Stimulated activated CD8-positive, alpha-beta memory T cell treated with anti-CD3 and anti-CD28 coated beads, Interleukin-12 subunit alpha, Interleukin-12 subunit beta, amount 100 ng/mL, for 24 hours (primary cell): ENCODE measurements at regions not wholly inside any gene's neighbourhood (a gene's known extent, or its start where the extent isn't known, plus 50 kb on each side); places are given as distances from the start of the nearest gene placed in this dataset.

Source experiments
- DNase-seq: peaks from one replicate; pipeline ENCODE4 v3.0.0-alpha.2; 2020; ENCODE audit errors: extremely low read depth

DNA sequence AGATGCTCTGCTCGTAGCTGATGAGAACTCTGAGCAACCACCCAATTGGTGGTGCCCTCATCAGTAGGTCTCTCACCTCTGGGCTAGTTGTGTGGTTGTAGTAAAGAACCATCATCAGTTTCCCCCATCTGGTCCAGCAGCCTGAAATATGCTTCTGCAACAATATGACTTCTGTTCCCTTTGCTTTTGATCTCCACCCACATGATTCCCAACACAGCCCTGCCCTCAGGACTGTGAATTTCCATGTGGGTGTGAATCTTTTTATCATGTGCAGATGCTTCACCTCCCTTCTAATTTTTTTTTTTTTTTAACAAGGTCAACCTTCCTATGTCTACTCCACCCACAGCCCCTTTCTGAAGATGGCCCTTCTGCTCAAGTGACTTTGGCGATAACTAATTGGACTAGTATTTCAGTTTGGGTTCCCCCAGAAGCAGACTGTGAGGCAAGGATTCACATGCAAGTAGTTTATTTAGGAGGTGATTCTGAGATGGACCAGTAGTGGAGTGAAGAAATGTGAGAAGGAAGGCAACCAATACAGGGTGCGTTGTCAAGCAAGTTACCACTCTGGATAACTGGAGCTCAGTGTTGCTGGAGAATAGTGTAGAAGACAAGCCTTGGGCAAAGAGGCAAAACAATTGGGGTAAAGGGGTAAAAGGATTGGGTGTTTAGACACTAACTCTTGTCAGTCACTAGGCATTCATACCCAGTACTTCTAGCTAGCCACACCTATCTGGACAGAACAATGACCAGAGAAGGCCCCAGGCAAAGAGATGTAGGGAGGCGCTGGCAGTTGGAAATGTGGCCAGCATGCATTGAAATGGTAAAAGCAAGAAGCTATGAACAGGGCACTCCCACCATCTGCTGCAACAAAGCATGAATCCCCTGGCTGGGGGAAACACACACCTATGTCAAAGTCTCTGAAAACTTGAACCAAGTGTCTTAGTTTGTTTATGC, 466.2 kb downstream of the BCOR start:
- DNase-seq, result no peak

- DNase-seq, result no peak
These were observed 464.5 kb downstream of the BCOR start for GRCh38 chrX:39633293-39633692.

- DNase-seq, result no peak
These were observed 461.3 kb downstream of the BCOR start for GRCh38 chrX:39636481-39636880.

GRCh38 chrX:39638526-39638925, 459.2 kb downstream of the BCOR start:
- DNase-seq, result no peak

GRCh38 chrX:39639871-39640270, 457.9 kb downstream of the BCOR start:
- DNase-seq, result no peak

DNA sequence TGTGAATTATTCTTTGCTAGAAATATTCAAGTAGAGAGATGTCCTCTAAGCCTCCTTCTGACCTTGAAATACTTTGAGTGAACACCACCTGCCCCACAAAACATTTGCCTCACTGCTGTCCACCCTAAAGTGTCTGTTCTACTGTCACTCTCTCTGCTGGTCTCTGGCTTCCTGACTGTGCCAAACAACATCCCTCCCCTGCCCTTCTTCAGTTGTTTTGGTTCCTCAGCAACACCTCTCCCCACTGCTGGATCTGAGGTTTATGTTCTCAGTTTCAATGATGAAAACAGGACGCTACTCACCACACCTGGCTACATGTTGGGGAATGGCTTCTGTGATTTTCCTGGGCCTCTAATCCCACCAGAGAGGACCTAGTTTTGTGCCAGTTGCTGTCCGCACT, 456.9 kb downstream of the BCOR start:
- DNase-seq, result no peak

- DNase-seq, result no peak
These were observed 455.7 kb downstream of the BCOR start for GRCh38 chrX:39642071-39642470.

- no peak for DNase-seq
These were observed 454.2 kb downstream of the BCOR start for GRCh38 chrX:39643550-39643949.

DNA sequence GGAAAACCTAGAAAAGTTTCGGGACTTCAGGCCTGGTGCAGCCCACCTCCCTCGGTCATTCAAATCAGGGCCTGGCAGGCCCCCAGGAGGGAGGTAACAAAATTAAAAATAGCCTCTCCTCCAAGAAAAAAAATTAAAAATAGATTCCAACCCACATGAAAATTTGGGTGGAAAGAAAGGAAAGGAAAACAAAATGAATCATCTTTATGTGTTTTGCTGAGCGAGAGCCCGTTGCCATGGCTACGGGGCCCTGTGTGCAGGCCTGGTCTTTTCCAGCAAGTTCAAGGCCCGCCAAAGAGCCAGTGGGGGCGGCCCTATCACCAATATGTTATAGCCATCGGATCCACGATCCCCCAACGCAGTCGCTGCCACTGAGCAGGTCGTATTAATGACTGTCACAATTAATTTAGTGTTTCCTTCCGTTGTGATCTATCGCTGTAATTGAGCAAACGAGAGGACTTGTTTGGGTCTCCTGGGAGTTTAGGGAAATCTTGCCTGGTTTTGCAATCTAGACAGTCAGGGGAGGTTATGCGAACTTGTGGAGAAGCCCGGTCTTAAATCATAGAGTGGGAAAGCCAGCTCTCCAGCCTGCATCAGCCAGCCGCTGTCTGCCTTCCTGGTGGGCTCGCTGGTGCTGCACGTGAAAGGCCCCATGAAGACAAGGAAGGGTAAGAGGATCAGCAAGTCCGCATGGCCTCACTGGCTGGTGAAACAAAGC, 452.4 kb downstream of the BCOR start:
- DNase-seq, result no peak

DNA sequence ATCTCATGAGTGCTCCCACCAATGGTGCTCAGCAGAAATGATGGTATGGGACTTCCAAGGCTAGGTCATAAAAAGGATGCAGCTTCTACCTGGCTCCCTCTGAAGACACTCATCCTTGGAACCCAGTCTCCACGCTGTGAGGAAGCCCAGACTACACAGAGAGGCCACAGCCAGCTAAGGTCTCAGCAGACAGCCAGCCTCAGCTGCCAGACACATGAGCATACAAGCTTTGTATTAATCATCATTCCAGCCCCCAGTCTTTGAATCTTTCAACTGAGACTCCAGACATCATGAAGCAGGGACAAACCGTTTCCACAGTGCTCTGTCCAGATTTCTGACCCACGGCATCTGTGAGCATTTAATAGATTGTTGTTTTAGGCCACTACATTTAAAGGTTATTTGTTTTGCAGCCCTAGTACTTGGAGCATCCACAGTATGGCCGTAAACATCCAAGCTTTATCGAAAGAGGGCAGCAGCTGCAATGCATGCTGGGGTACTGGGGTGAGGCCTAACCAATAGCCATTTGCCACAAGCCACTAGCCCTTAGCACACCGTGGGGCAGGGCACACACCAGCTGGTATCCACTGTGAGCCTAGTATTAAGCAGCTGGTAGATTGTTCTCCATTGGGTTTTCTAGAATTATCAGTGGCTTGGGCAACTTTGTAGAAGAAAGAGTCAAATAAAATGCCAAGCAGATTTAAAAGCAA, 449.1 kb downstream of the BCOR start:
- no peak for DNase-seq

GRCh38 chrX:39650768-39651347, 446.9 kb downstream of the BCOR start:
- DNase-seq, result no peak

- no peak for DNase-seq
These were observed 445.4 kb downstream of the BCOR start for GRCh38 chrX:39652336-39652735.

DNA sequence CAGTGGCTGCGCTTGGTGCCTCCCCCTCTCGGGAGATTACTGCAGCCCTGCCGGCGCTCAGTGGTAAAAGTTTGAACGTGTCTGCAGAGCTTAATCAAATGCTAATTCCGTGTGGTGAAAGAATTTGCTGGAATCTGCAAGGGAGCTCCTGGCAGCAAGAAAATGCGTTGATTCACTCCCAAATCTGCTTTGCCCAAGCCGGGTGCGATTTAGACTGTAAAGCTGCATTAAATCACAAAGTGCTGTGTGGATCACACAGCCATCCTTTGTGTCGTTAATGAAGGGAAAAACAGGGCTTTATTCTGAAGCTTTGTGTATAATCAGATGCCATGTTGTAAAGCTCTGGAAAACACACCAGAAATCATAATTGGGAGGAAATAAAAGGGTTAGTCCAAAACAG, 444.1 kb downstream of the BCOR start:
- DNase-seq, result no peak

DNA sequence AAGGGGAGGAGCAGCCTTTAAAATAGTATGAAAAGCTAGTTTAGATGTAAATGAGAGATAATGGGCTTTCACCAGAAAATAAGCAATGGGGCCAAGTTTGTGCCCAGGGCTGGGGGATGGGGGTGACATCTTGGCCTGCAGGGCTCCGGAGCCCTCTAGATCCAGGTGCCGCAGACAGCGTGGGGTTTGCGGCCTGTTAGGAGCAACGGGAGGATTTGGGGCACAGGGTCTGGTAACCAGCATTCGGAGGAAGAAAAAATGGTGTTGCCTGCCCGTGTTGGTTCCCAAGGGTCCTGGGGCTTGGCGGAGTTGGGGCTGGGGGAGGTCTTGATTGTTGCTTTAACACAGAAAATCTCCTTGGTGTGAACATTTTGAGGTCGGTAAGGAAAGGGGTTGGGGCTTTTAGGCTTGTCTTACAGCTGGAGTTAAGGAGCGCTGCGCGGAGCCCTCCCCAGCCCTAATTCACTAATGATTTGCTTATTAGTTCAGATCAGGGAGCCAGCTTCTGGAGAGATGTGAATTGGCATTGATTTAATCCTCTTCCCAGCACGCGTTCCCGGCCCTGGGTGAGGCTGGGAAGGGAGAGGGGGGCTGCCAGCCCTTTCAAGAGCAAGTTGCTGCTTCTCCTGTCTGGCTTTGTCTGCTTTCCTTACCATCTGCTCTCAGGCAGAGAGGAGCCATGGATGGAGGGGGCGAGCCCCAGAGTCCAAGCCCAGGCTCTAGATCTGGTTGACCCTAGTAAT, 443.4 kb downstream of the BCOR start:
- no peak for DNase-seq

DNA sequence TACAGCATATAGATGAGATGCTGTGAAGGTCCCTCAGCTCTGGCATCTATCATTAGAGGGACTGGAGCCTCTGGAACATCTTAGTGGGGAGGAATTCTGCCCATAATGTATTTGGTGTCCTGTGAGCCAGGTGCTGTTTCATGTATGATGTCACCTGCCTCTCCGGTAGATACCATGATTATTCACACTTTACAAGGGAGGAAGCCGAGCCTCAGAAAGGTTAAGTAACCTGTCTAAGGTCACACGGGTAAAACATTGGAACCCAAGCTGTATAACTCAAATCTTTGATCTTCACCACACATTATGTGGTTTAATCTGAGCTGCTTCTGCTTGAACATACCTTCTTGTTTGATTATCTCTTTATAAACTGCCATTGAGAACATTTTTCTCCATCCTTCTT, 442.8 kb downstream of the BCOR start:
- no peak for DNase-seq

- DNase-seq, result no peak
These were observed 436.4 kb downstream of the BCOR start for GRCh38 chrX:39661116-39661907.

DNA sequence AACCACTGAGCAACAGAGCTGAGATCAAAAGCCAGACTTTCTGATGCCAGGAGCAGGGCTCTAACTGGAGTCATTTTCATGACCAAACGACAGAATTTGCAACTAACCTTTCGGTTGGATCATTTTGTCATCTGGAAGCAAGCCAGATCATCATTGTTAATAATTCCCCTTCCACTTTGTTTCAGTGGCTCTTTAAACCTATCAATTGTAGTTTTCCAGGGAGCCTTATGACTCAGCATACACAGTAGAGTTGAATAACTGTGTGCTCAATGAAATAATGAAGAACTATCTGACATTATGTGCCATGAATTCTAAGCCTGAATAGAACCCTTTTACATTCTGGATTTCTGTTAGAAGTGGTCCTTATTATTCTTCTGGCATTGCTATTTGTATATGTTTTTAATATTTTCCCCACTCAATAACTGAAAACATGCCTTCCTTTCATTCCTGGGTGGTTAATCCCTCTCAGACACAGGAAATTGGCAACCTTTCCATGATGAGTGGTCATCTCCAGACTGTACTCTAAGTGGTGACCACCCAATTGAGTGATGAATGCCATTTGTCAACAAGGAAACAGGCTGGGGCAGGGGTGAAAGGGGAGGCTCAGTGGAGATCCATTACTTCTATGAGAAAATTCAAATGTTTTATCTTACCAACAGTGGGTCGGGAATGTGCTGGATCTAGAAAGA, 431.8 kb downstream of the BCOR start:
- DNase-seq, result no peak

DNA sequence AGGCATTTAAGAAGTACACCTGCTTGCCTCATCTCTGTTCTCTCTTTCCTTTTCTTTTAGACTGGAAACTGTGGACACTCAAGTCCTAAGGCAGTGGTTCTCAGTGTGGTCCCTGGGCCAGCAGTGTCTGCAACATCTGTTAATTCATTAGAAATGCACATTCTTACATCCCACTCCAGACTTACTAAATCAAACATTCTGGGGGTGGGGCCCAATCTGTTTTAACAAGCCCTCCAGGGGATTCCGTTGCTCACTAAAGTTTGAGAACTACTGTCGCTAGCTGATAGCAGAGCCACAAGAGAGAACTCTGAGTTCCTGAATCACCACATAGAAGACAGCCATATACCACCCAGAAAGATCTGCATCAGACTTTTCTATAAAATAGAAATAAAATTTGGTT, 430.6 kb downstream of the BCOR start:
- DNase-seq, result no peak

GRCh38 chrX:39667736-39668482, 429.8 kb downstream of the BCOR start:
- DNase-seq, result no peak
